ENCODE measurements at regions not wholly inside any gene's neighbourhood (a gene's known extent, or its start where the extent isn't known, plus 50 kb on each side); places are given as distances from the start of the nearest gene placed in this dataset.

GRCh38 chr6:119636060-119636459 is 286.5 kb upstream of the MAN1A1 start:
- Histone ChIP-seq H3K4me3 (ENCODE audit: low read depth, low read length) (no peak overlapping the region), H3K36me3 (no peaks in the 10 kb centered on the region), H3K9me3 (ENCODE audit: severe bottlenecking) (no peaks in the 10 kb centered on the region), H3K27ac (no peak overlapping the region), H3K27me3 (ENCODE audit: insufficient read depth, low read depth, severe bottlenecking) (no peaks in the 10 kb centered on the region)
- no peak for TF ChIP-seq CTCF (IDR thresholded peaks at IDR 0.05; ENCODE audit: low read depth, low read length)
- no peak for DNase-seq

DNA sequence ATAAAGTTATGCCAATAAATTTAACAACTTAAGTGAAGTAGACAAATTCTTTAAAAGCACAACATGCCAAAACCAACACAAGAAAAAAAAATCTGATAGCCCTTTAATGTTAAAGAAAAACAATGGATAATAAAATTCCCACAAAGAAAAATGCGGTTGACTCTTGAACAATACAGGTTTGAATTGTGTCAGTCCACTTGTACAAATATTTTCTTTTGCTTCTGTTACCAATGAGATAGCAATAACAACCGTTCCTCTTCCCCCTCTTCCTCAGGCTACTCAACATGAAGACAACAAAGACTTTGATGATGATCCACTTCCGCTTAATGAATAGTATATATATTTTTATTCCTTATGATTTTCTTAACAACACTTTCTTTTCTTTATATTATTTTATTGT is 283.9 kb upstream of the MAN1A1 start:
- TF ChIP-seq CTCF (IDR thresholded peaks at IDR 0.05; ENCODE audit: low read depth, low read length) = no peak
- DNase-seq = no peak
- Histone ChIP-seq H3K4me3 (ENCODE audit: low read depth, low read length) (no peak overlapping the region), H3K9me3 (ENCODE audit: severe bottlenecking) (no peaks in the 10 kb centered on the region), H3K27ac (no peak overlapping the region), H3K27me3 (ENCODE audit: insufficient read depth, low read depth, severe bottlenecking) (no peaks in the 10 kb centered on the region), H3K36me3 (no peaks in the 10 kb centered on the region)

DNA sequence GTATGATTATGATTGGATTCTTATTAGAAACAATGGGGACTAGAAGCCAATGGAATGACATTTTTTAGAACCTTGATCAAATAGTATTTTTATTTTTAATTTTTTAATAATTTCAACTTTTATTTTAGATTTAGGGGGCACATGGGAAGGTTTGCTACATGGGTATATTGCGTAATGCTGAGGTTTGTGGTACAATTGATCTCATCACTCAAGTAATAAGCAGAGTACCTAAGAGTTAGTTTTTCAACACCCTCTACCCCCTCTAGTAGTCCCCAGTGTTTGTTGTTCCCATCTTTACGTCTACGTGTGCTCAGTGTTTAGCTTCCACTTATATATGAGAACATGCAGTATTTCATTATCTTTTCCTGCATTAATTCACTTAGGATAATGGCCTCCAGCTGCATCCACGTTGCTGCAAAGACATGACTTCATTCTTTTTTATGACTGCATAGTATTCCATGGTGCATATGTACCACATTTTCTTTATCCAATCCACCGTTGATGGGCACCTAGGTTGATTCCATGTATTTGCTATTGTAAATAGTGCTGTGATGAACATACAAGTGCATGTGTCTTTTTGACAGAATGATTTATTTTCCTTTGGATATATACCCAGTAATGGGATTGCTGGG is 281.1 kb upstream of the MAN1A1 start:
- no peak for TF ChIP-seq CTCF (IDR thresholded peaks at IDR 0.05; ENCODE audit: low read depth, low read length)
- no peaks in the 10 kb centered on the region for H3K27me3 ChIP-seq (ENCODE audit: insufficient read depth, low read depth, severe bottlenecking)
- no peaks in the 10 kb centered on the region for H3K9me3 ChIP-seq (ENCODE audit: severe bottlenecking)
- H3K36me3 ChIP-seq = no peaks in the 10 kb centered on the region
- H3K4me3 ChIP-seq (ENCODE audit: low read depth, low read length) = no peak overlapping the region
- H3K27ac ChIP-seq = no peak overlapping the region
- DNase-seq = no peak

GRCh38 chr6:119628691-119629594 is 279.4 kb upstream of the MAN1A1 start:
- H3K27ac ChIP-seq = no peak overlapping the region
- no peak for TF ChIP-seq CTCF (IDR thresholded peaks at IDR 0.05; ENCODE audit: low read depth, low read length)
- H3K4me3 ChIP-seq (ENCODE audit: low read depth, low read length) = no peak overlapping the region
- H3K36me3 ChIP-seq = no peaks in the 10 kb centered on the region
- H3K9me3 ChIP-seq (ENCODE audit: severe bottlenecking) = no peaks in the 10 kb centered on the region
- DNase-seq = no peak
- no peaks in the 10 kb centered on the region for H3K27me3 ChIP-seq (ENCODE audit: insufficient read depth, low read depth, severe bottlenecking)

- Histone ChIP-seq H3K27me3 (ENCODE audit: insufficient read depth, low read depth, severe bottlenecking) (no peaks in the 10 kb centered on the region), H3K27ac (no peak overlapping the region), H3K9me3 (ENCODE audit: severe bottlenecking) (no peaks in the 10 kb centered on the region), H3K36me3 (no peaks in the 10 kb centered on the region), H3K4me3 (ENCODE audit: low read depth, low read length) (no peak overlapping the region)
- DNase-seq = no peak
- no peak for TF ChIP-seq CTCF (IDR thresholded peaks at IDR 0.05; ENCODE audit: low read depth, low read length)
Observed at GRCh38 chr6:119627908-119628669, 278.5 kb upstream of the MAN1A1 start.
